GM21786 (cell line): ENCODE measurements at regions not wholly inside any gene's neighbourhood (a gene's known extent, or its start where the extent isn't known, plus 50 kb on each side); places are given as distances from the start of the nearest gene placed in this dataset.

Experiments
- ATAC-seq: cut with Tn5 transposase; IDR thresholded peaks from one replicate; pipeline ENCODE4 v1.9.1; 2021; ENCODE audit not compliant: unreplicated experiment

DNA sequence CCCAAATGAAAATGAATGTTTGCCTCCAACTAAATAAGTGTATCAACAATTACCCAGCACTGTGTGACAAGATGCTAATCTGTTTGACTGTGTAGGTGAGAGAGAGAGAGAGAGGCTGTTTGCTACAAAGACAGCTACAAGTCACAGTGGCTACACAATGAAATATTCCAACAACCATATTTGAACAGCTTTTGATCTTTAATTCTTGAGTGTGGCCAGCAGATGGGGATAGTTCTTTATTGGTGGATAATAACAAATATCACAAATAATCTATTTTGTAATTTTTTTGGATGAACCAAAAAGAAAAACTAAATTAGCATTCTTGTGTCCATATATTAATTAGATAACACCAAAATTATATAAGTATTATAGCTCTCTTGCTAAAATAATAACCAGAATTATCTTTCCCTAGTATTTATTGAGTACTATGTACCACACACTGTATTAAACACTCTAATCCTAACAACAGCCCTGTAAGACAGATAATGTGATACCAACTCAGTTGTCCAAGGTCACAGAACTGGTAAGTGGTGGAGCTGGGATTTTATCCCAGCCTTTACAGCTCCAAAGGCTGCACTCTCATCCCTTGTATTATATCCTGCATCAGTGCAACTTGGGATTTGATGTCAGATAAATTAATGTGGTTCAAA is 61.9 kb upstream of the C3orf80 start:
- ATAC-seq, result no peak

DNA sequence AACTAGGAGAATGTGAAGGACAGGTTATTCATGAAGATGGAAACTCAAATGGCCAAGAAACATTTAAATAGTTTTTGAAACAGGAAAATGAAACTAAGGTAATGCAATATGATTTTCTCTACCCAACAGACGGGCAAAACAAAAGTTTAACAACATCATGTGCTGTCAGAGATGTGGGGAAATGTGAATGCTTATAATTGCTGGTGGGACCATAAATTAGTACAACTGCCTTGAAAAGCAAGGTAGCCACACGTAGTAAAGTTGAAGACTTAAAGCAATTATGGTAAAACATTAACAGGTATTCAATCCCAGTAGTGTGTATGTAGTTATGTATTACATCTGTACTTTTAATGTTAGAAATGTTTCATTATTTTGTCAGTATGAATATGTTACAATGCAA is 57.0 kb upstream of the C3orf80 start:
- no peak for ATAC-seq

- ATAC-seq, result no peak
These were observed 55.9 kb upstream of the C3orf80 start for GRCh38 chr3:160169139-160169976.

- ATAC-seq, result no peak
These were observed 54.5 kb upstream of the C3orf80 start for GRCh38 chr3:160170409-160171370.

DNA sequence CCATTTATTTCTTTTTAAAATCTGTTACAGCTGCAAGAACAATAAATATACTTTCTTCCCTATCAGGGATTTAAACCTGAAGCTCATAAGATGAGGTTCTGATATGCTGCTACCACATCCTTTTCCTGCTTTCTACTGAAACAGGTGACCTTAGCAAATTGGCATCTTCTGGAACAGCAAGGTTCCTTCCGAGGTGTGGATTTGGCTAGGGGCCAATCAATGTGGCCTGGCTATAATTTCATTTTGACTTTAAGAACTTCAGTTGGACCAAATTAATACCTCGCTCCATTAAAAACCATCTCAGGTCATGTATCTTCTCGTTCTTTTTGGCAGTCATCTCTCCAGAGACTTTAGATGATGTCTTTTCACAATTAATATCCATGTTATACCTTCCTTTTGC is 53.4 kb upstream of the C3orf80 start:
- no peak for ATAC-seq

GRCh38 chr3:160174621-160175020 is 50.6 kb upstream of the C3orf80 start:
- ATAC-seq, result no peak
